ENCODE measurements at regions not wholly inside any gene's neighbourhood (a gene's known extent, or its start where the extent isn't known, plus 50 kb on each side); places are given as distances from the start of the nearest gene placed in this dataset.
A peak's percentile ranks its signal among the peaks of the same experiment; 100 is the strongest.

DNA sequence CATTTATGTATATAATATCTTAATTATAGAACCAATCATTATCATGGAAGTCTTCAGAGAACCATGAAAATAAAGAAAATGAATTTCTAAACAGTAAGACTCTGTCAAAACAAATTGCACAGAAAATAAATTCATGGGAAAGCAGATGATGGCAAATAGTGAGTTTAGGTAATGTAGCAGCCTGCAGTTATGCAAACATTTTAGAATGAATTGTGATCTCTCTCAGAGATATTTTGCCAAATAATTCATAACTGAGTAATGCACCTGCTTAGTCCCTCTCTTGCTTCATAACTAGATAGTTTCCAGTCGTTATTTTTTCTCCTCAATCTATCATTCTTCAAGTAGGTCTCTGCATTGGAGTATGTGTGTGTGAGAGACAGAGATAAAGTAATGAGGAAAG lies 492.7 kb upstream of the THBS1 start:
- DNase-seq: no peak

DNA sequence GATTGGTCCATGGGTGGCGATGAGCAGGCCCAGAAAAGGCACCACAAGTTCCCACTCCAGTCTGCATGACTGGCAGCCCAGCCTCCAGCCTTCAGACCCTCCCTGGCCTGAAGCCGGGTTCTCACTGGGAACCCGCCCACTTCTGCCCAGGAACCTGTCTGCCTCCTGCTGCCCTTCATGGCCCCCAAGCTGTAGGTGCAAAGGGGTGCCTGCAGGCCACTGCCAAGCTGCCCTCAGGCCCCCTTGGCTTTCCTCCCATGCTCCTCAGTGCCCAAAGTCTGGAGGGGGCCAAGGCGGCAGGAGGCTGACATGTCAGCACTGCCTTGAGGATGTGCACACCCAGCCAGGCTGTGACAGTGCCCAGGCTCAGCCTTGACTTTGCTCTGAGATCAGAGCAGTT lies 488.5 kb upstream of the THBS1 start:
- DNase-seq: no peak

DNA sequence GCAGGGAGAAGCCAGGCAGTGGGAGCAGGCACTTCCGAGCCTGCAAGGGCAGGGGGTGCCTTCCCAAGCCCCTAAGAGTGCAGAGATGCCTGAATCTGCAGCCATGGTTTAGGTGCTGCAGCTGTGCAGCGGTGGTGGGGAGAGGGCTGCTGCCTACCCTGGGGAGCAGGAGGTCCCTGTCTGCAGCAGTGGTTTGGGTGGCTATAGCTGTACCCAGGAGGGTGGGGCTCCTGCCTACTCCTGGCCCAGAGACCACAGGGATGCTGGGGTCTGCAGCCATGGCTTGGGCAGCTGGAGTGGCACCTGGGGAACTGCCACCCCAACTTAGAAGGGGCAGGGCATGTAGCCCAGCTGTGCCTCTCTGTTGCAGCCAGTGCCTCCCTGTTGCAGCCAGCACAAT lies 488.1 kb upstream of the THBS1 start:
- no peak for DNase-seq

DNA sequence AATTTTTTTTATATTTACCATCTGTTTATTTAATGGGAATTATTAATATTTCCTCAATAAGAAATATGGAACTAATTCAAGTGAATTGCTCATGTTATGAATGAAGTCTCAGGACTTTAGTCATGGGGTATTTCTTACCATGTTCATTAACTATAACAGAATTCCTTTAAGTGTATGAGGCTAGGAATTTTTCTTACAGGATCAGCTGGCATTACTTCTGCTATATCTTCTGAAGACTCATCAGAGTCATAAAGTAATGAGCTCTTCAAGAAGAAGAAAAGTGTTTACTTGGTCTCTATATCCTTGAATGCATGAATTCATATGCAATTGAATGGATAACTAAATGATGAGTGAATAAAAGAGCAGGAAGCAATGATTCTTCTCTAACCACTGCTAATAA lies 486.8 kb upstream of the THBS1 start:
- no peak for DNase-seq

DNA sequence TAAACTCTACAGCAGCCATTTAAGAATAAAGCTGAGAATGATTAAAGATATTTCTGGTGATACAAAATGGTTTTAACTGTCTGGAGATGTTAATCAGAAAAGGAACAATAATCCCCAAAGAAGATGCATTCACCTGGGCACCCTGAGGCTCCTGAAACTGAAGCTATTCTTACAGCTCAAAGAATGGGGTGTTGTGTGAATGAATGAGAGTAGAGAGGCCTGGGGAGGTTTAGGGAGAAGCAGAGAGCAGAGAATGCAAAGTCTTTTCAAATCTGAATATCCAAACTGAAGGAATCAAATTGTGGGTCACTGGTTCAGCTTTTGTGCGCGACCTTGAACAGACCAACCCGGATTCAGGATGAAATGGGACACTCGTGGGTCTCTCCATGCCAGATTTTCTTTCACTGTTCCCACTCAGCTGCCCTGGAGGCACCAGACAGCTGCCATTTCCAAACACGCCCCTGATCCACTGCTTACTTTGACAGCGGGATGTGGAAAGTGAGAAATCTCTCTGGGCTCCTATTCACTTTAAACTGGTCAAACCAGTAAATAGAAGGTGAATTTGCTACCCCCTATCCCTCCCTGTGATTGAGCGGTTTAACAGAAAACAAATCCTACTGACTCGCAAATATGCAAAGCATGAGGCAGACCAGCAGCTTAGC lies 485.5 kb upstream of the THBS1 start:
- DNase-seq: no peak

DNA sequence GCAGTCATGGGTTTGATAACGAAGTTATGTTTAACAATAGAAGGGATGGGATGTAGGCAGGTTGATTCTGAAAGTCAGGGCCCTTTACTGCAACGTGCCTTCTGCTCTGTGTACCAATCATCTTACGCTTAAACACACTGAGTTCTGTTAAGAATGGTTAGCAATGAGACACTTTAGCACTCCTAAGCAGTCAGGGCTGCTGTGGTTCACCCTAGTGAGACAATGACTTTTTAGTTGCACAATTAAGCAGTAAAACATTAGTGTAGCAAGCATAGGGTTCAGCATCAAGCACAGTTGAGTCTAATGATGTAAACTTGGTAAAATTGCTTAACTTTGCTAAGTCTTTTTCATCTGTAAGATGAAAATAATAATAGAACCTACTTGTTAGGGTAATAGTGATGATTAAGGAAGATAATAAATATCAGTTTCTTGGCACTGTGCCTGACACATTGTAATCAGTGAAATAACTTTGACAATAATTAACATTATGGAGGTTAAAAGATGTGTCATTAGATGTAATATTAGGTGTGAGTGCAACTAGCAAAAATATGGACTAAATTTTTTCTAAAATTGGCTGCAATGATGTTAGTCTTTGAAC lies 484.2 kb upstream of the THBS1 start:
- no peak for DNase-seq

DNA sequence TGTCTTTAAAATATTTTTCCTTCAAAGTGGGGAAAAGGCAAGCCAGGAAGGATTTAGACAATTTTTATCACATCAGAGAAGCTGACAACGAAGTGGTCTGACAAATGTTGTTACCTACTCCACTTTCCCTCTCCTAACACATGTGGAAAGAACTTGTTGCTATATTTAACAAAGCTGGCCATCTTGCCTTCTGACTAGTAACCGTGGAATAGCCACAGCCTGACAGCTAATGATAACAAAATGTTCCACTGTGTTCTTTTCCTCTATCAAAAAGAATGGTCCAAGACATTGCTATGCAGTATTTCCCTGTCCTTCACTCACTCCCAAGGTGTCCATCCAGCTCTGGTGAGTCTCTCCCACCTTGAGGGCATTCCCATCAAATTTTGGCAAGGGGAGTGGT lies 481.4 kb upstream of the THBS1 start:
- no peak for DNase-seq

DNA sequence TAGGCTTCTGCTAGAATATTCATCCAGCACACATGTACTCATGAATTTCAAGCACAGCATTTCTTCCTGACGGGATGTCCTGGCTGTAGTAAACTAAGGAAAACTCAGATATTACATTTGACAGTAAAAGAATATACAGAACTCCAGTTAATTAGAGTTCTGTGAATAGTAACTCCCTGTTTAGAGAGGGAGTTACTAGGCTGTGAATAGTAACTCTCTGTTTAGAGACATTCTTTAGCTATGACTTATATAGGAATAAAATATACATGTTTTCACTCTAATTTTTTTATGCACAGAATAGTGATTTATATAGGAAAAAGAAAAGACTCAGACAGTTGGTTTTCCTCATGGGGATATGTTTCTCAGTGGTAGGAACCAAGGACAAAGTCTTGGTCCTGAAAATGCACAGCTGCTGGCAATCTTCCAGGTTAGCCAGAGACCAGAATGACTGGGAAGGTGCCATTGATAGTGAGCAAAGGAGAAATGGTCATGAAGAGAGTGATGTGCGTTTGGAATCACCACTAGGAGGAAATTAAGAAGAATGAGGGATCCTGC lies 480.7 kb upstream of the THBS1 start:
- no peak for DNase-seq

DNA sequence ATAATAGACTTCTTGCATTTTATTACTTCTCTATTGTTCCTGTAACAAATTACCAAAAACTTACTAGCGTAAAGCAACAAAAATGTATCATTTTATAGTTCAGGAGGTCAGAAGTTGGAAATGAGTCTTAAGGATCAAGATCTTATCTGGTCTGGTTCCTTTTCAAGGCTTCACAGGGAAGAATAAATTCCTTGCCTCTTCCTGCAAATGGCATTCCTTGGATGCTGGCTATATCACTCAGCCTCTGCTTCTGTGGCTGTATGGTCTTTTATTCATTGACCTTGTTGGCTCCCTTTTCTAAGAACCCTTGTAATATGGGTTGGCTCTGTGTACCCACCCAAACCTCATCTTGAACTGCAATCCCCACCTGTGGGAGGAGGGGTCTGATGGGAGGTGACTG lies 478.4 kb upstream of the THBS1 start:
- no peak for DNase-seq

DNA sequence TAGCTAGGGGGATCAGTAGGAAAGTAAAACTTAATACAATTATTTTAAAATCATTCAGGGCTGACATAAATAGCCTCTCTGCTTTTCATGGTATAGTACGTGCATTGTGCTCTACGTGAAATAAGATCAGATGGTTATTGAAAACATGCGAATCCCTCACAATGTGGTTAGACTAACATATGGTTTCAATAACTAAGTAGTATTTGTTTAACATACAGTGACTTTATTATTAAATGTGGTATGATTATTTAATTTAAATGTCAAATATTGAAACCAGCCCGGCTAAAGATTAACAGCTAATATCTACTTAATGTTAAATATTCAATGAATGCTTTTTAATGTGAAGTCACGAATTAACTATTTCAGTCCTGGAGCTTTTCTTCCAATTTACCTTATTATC lies 473.9 kb upstream of the THBS1 start:
- no peak for DNase-seq

DNA sequence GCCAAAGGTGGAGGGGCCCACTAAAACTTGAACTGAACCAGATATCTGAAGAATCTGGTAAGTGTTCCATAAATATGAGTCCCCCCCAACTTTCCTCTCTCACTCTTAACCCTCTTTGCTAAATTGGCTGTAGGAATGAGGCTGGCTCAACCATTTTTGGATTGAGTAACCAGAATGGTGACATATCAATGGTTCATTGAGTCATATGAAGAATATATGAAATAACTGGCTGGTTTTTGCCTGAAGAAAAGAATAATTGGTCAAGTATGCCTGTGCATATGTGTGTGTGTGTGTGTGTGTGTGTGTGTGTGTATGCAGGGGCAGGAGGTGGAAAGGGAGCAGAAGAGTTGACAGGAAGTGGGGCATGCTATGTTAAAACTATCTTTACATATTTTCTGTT lies 472.9 kb upstream of the THBS1 start:
- no peak for DNase-seq

DNA sequence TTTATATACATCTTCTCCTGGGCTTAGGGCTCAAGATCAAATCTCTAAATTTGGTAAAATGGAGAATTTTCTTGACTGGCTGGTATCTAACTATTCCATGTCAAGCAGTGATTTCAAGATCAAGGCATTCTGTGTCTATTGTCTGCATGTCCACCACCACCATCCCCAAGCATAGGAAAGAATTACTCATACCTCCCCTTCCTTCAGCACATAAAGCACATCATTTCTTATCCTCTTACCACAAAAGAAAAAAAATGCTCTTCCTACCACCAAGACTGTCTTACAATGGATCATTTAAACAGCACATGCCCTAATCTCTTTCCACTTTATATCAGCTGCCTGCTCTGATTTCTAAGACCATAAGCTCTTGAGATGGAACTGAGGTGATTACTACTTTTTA lies 470.5 kb upstream of the THBS1 start:
- DNase-seq: no peak

DNA sequence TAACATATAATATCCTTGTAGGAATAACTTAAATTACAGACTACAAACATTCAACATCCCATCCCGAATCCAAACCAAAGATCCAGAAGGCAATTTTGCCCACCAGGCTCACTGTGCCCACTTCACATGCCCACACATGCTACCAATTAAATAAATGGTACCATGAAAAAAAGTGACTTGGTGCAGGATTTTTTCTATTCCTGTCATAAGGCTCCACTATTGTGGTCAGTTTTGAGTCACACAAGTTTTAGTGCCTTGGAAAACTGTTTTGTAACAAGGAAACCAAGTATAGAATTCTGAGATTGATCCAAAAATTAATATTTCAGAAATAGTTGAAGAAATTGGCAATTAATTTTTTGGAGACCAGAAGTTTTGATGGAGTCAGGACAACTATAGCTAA lies 470.1 kb upstream of the THBS1 start:
- DNase-seq: no peak

DNA sequence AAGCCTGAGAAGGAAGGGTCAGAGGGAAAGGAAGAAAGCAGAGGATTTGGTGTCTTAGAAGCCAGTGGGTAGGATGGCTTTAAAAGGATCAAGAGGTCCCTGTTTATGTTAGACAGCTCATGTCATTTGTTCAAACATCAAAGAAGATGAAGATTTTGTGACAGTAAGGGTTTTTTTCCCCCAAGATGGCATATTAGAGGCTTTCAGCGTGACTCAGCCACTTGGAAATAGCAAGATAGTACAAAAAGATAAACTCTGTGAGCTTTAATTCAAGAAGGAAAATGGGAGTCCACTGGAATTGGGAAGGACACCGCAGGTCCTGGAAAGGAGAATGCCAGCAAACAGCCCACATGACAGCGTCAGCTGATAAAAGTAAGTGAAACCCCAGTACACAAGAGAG lies 467.1 kb upstream of the THBS1 start:
- DNase-seq: no peak

DNA sequence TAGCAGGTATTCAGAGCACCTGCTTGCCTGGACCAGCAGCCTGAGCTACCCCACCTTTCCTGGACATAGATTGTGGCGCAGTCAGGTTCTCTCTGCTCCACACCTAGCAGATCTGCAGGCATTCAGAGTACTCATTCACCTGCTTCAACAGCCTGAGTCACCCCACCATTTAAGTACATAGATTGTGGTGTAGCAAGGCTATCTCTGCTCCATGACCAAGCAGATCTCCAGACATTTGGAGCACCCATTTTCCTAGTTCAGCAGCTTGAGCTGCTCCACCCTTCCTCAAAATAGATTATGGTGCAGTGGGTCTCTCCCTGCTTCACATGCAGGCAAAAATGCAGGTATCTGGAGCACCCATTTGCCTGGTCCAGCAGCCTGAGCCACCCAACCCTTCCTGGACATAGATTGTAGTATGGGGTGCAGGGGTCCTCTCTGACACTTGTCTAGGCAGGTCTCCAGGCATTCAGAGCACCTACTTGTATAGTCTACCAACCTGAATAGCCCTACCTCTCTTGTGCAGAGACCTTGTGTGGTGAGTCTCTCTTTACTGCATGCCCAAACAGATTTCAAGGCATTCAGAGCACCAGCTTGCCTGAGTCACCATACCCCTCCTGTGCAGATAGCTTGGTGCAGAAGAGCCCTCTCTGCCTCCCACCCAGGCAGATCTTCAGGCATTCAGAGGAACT lies 466.0 kb upstream of the THBS1 start:
- no peak for DNase-seq

DNA sequence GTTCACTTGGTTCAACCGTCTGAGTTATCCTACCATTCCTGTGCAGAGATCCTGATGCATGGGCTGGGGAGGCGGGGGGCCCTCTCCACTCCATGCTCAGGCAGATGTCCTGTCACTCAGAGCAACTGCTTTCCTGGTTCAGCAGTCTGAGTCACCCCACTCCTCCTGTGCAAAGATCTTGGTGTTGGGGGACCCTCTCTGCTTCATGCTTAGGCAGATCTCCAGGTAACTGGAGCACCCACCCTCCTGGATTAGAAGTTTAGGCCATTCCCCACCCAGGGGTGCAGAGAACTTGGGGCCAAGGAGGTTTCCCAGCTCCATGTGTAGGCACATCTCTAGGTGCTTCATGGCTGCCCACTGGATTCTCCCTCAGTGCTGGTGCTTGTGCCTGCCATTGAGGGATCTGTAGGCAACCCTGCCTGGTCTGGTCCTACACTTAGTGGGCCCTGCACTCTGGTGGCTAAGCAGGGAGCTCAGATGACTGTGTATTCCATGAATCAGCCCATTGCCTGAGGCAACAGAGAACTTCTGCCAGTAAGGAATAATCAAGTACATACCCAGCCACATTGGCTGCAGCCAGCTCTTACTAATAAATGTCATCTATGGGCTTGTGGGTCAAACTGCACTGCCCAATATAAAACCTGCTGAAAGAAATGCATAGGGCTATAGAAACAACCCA lies 465.4 kb upstream of the THBS1 start:
- no peak for DNase-seq

DNA sequence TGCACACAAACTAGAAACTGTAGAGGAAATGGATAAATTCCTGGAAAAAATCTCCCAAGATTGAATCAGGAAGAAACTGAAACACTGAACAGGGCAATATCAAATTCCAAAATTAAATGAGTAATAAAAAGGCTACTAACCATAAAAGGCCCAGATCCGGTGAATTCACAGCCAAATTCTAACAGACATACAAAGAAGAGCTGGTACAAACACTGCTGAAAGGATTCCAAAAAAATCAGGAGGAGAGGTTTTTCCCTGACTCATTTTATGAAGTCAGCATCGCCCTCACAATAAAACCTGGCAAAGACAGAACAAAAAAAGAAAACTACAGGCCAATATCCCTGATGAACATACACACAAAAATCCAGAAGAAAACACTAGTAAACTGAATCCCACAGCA lies 462.4 kb upstream of the THBS1 start:
- DNase-seq: no peak

DNA sequence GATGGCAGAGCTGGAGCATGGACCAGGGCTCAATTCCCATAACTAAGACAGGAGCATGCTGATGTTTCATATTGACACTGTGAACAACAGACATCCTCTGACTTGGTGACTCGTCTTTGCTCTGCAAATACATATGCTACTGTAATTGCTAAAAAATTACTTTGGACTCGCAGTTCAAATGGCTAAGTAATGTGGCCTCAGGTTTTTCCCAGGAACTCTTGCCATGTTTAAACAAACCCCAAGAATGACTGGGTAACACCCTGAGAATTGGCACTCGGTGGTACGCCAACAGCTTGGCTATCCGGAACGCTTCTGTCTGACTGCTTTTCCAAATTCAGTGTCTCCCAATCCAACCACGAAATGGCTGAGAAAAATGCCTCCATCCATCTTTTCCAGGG lies 456.7 kb upstream of the THBS1 start:
- no peak for DNase-seq

DNA sequence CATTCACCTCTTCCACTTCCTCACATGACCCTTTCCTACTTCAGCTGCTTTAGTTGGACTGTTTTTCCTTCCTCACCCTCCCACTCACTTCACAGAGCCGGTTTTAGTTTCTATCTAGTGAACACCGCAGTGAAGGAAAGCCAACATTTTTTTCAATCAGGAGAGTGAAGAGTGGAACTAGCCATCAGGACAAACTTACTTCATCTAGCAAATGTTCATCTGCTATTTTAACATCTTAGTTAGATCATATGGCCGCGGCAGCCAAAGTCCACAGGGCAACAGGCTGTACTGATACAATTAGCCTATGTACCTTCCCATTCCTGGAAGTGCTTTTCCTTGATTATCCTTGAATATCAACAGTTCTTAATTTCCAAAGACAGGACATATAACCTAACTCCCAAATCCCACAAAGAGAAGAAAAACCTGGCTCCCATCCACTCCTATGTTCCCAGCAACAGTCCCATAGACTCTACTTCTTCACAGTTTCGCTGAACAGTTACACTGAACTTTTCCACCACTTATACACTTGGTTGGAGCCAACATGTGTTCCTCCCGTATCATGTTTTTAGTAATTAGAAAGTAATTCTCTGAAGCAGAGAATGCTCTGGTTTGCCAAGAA lies 456.2 kb upstream of the THBS1 start:
- no peak for DNase-seq

DNA sequence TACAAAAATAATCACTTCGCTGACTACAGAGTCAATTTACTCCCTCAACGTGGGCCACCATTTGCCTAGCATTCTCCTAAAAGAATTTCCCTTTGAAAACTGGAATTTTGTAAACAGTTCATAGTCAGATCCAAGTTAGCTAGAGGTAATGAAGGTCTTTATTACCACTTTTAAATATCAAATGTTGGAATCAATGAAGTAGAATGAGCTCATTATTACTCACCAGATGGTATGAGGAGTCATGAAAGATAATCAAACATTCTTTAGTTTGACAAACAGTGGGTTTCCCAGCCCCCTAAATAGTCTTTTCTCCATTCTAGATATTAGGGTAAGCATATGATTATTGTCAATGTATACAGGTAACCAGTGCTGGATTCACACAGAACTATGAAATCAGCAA lies 455.7 kb upstream of the THBS1 start:
- no peak for DNase-seq

DNA sequence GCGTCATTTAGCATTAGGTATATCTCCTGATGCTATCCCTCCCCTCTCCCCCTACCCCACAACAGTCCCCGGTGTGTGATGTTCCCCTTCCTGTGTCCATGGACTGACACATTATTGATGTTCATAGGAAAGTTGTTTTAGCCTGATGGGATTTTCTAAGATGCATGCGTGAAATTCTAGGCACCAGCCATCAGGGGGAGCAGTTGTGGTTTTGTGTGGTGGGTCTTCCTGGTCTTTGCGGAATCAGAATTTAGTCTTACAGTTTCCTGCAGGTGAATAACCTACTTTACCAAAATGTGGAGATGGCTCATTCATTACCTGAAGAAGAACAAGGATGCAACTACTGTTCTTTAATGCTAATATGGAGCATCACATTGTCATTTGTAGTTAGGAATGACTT lies 455.0 kb upstream of the THBS1 start:
- peak in 1 of 2 donors; percentile 38 for DNase-seq

DNA sequence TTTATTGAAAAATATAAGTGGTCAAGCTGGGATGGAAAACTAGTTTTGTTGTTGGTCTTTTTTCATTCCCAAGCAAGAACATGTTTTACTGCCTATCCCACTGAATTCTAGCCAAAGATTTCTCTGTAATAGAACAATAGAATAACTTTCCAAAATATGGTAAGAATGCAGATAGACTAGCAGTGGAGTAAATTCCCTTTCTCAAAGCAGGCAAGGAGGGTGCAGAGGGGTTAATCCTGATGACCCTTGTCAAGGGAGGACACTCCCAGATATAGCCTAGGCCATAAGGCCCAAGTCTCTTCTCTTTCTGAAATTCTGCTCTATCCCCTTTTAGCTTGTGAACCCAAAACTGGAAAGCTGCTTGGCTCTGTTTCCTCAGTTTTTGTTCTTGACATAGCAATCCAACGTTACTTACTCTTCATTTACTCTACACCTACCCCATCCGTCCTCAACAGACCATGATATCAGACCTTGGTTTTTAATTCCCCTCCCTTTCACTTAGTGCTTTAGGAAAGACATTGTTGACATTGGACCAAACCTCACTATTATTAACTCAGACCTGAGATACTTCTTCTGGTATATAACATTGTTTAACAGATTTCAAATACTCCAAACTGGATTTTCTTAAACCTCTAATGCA lies 453.6 kb upstream of the THBS1 start:
- no peak for DNase-seq
